Hematopoietic multipotent progenitor cell (in vitro differentiated cells): ENCODE measurements at regions not wholly inside any gene's neighbourhood (a gene's known extent, or its start where the extent isn't known, plus 50 kb on each side); places are given as distances from the start of the nearest gene placed in this dataset.

Experiments
- DNase-seq, 3 donors: peaks; one replicate each; pipeline ENCODE4 v3.0.0-alpha.2; 2011 to 2015; ENCODE audit warnings: low read depth in 2 of 3, low spot score in 2 of 3

- DNase-seq, result no peak
Measured at GRCh38 chr6:16871047-16871446, 109.8 kb upstream of the ATXN1 start.

GRCh38 chr6:16868968-16869367, 107.7 kb upstream of the ATXN1 start:
- DNase-seq, result no peak

GRCh38 chr6:16857969-16858592, 96.8 kb upstream of the ATXN1 start:
- DNase-seq, result no peak

- DNase-seq, result no peak
Measured at GRCh38 chr6:16855460-16855859, 94.2 kb upstream of the ATXN1 start.

GRCh38 chr6:16854986-16855385, 93.7 kb upstream of the ATXN1 start:
- no peak for DNase-seq

- no peak for DNase-seq
Measured at GRCh38 chr6:16852671-16853070, 91.4 kb upstream of the ATXN1 start.

- peak in 2 of 3 donors; percentile 51 to 88 for DNase-seq
Measured at GRCh38 chr6:16851758-16852157, 90.5 kb upstream of the ATXN1 start.

- peak in 1 of 3 donors; percentile 18 for DNase-seq
Measured at GRCh38 chr6:16851044-16851540, 89.8 kb upstream of the ATXN1 start.

- DNase-seq, result peak in 1 of 3 donors; percentile 22
Measured at GRCh38 chr6:16850681-16851026, 89.4 kb upstream of the ATXN1 start.

GRCh38 chr6:16849988-16850680, 88.9 kb upstream of the ATXN1 start:
- peak in 2 of 3 donors; percentile 62 to 72 for DNase-seq

- peak in 1 of 3 donors; percentile 36 for DNase-seq
Measured at GRCh38 chr6:16849280-16849987, 88.2 kb upstream of the ATXN1 start.

GRCh38 chr6:16846399-16846778, 85.1 kb upstream of the ATXN1 start:
- no peak for DNase-seq

- DNase-seq, result no peak
Measured at GRCh38 chr6:16844183-16844582, 82.9 kb upstream of the ATXN1 start.

GRCh38 chr6:16842676-16843075, 81.4 kb upstream of the ATXN1 start:
- no peak for DNase-seq

- no peak for DNase-seq
Measured at GRCh38 chr6:16841241-16841640, 80.0 kb upstream of the ATXN1 start.

GRCh38 chr6:16840725-16841124, 79.5 kb upstream of the ATXN1 start:
- DNase-seq, result peak in 1 of 3 donors; percentile 52

- no peak for DNase-seq
Measured at GRCh38 chr6:16840291-16840690, 79.0 kb upstream of the ATXN1 start.

GRCh38 chr6:16839631-16840179, 78.4 kb upstream of the ATXN1 start:
- DNase-seq, result no peak

- peak in 1 of 3 donors; percentile 62 for DNase-seq
Measured at GRCh38 chr6:16837217-16837972, 76.1 kb upstream of the ATXN1 start.

- DNase-seq, result peak in 1 of 3 donors; percentile 52
Measured at GRCh38 chr6:16836144-16836981, 75.1 kb upstream of the ATXN1 start.
